ENCODE measurements at regions not wholly inside any gene's neighbourhood (a gene's known extent, or its start where the extent isn't known, plus 50 kb on each side); places are given as distances from the start of the nearest gene placed in this dataset.

GRCh38 chr10:108141064-108141463, 976.6 kb upstream of the SORCS1 start:
- TF ChIP-seq EP300 (IDR thresholded peaks at IDR 0.05) (no peak), POLR2A (IDR thresholded peaks at IDR 0.05) (no peak), CTCF (IDR thresholded peaks at IDR 0.05) (no peak), POLR2AphosphoS5 (IDR thresholded peaks at IDR 0.05) (no peak)
- no peak for DNase-seq
- H3K4me3 ChIP-seq: no peak overlapping the region

DNA sequence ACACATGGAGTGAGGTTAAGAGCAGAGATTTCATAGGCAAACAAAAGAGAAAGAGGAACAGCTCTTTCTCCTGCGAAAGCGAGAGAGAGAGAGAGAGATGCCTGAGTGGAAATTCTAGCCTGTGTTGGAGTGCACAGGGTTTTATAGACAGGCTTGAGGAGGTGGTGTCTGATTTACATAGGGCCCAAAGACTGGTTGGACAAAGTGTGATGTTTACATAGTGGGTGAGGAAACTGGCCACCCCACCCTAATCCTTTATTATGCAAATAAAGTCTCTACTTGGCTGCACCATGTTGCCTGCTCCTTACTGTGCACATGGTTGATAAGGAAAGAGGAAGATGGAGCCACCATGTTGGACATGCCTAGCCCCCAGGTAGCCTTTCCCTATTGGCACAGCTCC, 967.8 kb upstream of the SORCS1 start:
- no peaks in the 10 kb centered on the region for H3K27me3 ChIP-seq

More at GRCh38 chr10:108141064-108141463, 976.6 kb upstream of the SORCS1 start:
- Histone ChIP-seq H3K27ac (no peak overlapping the region), H3K36me3 (no peaks in the 10 kb centered on the region), H3K27me3 (no peaks in the 10 kb centered on the region), H3K4me1 (no peaks in the 10 kb centered on the region), H3K9me3 (no peaks in the 10 kb centered on the region)
- 68 to 71% methylated on average over 1 of the region's 1 CpG for WGBS, 2 donors
- intact Hi-C loops (cut with DNase I): no loop called here

DNA sequence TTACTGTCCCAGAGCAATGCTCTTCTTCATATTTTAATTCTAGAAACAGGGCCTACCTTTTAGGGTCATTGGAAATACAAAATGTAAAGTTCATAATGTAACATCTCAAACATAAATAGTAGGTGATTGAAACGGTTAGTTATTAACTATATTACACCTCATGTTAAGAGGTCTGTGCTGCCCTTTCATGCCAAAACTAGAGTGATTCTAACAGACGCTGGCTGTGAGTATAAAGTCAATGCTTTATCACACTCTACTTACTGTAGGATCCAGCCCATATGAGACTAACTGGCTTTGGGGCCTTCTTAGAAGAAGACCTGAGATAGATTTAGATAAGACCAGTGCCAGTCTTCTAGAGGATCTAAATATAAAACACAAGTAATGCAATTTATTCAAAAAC, 966.1 kb upstream of the SORCS1 start:
- DNase-seq: no peak
- 14 to 65% methylated on average over 2 of the region's 2 CpGs for WGBS, 2 donors
- Histone ChIP-seq H3K27me3 (no peaks in the 10 kb centered on the region), H3K36me3 (no peaks in the 10 kb centered on the region), H3K4me3 (no peak overlapping the region), H3K27ac (no peak overlapping the region), H3K9me3 (no peaks in the 10 kb centered on the region), H3K4me1 (no peaks in the 10 kb centered on the region)
- TF ChIP-seq POLR2A (IDR thresholded peaks at IDR 0.05) (no peak), EP300 (IDR thresholded peaks at IDR 0.05) (no peak), CTCF (IDR thresholded peaks at IDR 0.05) (no peak), POLR2AphosphoS5 (IDR thresholded peaks at IDR 0.05) (no peak)
- intact Hi-C loops (cut with DNase I): no loop called here

More for the DNA sequence above, 967.8 kb upstream of the SORCS1 start:
- Histone ChIP-seq H3K4me3 (no peak overlapping the region), H3K9me3 (no peaks in the 10 kb centered on the region), H3K36me3 (no peaks in the 10 kb centered on the region), H3K27ac (no peak overlapping the region), H3K4me1 (no peaks in the 10 kb centered on the region)
- intact Hi-C loops (cut with DNase I): no loop called here
- no peak for DNase-seq
- 60 to 89% methylated on average over 2 of the region's 2 CpGs for WGBS, 2 donors
- TF ChIP-seq POLR2A (IDR thresholded peaks at IDR 0.05) (no peak), CTCF (IDR thresholded peaks at IDR 0.05) (no peak)

DNA sequence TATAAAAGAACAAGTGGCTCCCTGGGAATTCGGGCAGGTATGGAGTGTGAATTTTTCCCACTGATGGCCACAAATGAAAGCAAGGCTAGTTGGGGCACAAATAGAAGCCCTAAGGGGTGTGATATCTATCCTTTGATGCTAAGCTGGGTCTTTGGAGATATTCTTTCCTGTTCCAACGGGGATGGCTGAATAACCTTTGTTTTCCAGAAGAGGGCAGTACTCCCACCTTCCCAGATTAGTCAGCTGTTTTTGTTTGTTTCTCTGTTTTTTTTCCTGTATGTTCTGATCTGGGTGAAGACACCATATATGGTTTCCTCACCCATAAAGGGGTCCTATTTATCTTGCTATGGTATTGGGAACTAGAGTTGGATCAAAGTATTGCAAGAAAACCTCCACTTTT, 947.7 kb upstream of the SORCS1 start:
- TF ChIP-seq POLR2A (IDR thresholded peaks at IDR 0.05): no peak
- TF ChIP-seq EP300 (IDR thresholded peaks at IDR 0.05): no peak
- no peak for TF ChIP-seq CTCF (IDR thresholded peaks at IDR 0.05)
- TF ChIP-seq POLR2AphosphoS5 (IDR thresholded peaks at IDR 0.05): no peak
- intact Hi-C loops (cut with DNase I): no loop called here
- Histone ChIP-seq H3K4me1 (no peaks in the 10 kb centered on the region), H3K27ac (no peak overlapping the region), H3K9me3 (peaks cover 0 to 3% (median 0%) of the 10 kb centered on the region in 4 donors), H3K27me3 (no peaks in the 10 kb centered on the region), H3K36me3 (no peaks in the 10 kb centered on the region), H3K4me3 (no peak overlapping the region)
- 46 to 52% methylated on average over 2 of the region's 2 CpGs for WGBS, 2 donors
- DNase-seq: no peak

GRCh38 chr10:108104551-108105156, 940.1 kb upstream of the SORCS1 start:
- WGBS, 2 donors: 90 to 94% methylated on average over 3 of the region's 3 CpGs
- no peak overlapping the region for H3K4me3 ChIP-seq
- no peaks in the 10 kb centered on the region for H3K27me3 ChIP-seq
- intact Hi-C loops (cut with DNase I): no loop called here
- DNase-seq: no peak
- no peak overlapping the region for H3K27ac ChIP-seq
- H3K36me3 ChIP-seq: no peaks in the 10 kb centered on the region
- no peaks in the 10 kb centered on the region for H3K9me3 ChIP-seq
- no peaks in the 10 kb centered on the region for H3K4me1 ChIP-seq
- no peak for TF ChIP-seq CTCF (IDR thresholded peaks at IDR 0.05)
